ENCODE measurements at regions not wholly inside any gene's neighbourhood (a gene's known extent, or its start where the extent isn't known, plus 50 kb on each side); places are given as distances from the start of the nearest gene placed in this dataset.

GRCh38 chr2:120942658-120943057 lies 207.0 kb downstream of the GLI2 start:
- H3K4me1 Mint-ChIP-seq, result no peaks in the 10 kb centered on the region
- H3K4me3 Mint-ChIP-seq, result no peak overlapping the region
- H3K9me3 Mint-ChIP-seq, result no peaks in the 10 kb centered on the region
- H3K27ac Mint-ChIP-seq, result no peak overlapping the region
- H3K27me3 Mint-ChIP-seq, result no peaks in the 10 kb centered on the region
- ATAC-seq (replicated peaks), result no peak
- no peaks in the 10 kb centered on the region for H3K36me3 Mint-ChIP-seq (ENCODE audit: low read depth)

DNA sequence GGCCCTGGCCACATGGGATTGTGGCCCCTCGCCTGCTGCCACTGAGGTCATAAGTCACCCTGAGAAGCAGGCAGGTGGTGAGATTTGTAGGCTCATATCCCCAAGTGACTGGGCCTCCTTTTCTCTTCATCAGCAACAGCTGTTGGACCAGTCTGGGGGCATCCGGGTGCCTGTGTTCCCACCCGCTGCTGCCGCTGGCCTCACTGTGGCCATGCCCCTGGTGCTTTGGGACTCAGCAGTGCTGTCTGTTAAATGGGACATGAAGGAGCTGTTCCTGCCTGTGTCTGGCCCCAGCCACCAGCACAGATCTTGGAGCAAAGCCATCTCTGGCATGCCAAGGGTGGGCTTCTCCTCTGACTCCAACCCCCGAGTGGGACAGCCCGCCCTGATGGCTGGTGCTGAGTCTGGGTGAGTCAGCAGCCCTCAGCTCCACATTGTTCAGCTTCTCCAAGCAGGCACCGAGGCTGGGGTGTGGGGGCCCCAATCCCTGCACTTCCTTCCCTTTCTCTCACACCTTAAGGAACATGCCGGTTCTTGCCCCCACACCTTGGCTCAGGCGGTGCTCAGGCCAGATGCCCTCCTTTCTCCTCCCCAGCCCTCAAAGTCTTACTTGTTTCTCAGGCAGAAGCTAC lies 207.9 kb downstream of the GLI2 start:
- H3K27me3 Mint-ChIP-seq, result no peaks in the 10 kb centered on the region
- no peaks in the 10 kb centered on the region for H3K4me1 Mint-ChIP-seq
- no peak overlapping the region for H3K4me3 Mint-ChIP-seq
- no peak for ATAC-seq (replicated peaks)
- no peaks in the 10 kb centered on the region for H3K9me3 Mint-ChIP-seq
- H3K27ac Mint-ChIP-seq, result no peak overlapping the region
- H3K36me3 Mint-ChIP-seq (ENCODE audit: low read depth), result no peaks in the 10 kb centered on the region

GRCh38 chr2:120944575-120944974 lies 208.9 kb downstream of the GLI2 start:
- Mint-ChIP-seq H3K27ac (no peak overlapping the region), H3K4me3 (no peak overlapping the region), H3K4me1 (no peaks in the 10 kb centered on the region), H3K36me3 (ENCODE audit: low read depth) (no peaks in the 10 kb centered on the region), H3K9me3 (no peaks in the 10 kb centered on the region), H3K27me3 (no peaks in the 10 kb centered on the region)
- no peak for ATAC-seq (replicated peaks)

DNA sequence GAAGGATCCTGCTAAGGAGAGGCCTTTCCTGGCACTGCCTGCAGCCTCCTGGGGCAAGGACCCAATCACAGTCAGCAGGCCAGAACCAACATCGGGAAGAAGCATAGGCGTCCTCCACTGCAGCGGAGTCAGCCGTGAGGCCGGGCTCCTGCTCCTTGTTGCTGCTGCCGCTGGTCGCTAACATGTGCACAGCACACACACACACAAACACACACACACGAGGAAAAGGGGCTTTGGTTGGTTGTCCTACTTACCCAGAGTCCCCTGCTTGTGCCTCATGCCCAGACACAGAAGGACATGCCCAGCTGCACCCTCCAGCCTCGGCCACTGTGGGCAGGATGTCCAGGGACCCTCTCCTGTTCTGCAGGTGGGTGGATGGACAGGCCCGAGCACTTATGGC lies 209.4 kb downstream of the GLI2 start:
- no peak overlapping the region for H3K4me3 Mint-ChIP-seq
- no peaks in the 10 kb centered on the region for H3K4me1 Mint-ChIP-seq
- H3K27me3 Mint-ChIP-seq, result no peaks in the 10 kb centered on the region
- H3K36me3 Mint-ChIP-seq (ENCODE audit: low read depth), result no peaks in the 10 kb centered on the region
- no peaks in the 10 kb centered on the region for H3K9me3 Mint-ChIP-seq
- no peak overlapping the region for H3K27ac Mint-ChIP-seq
- no peak for ATAC-seq (replicated peaks)

DNA sequence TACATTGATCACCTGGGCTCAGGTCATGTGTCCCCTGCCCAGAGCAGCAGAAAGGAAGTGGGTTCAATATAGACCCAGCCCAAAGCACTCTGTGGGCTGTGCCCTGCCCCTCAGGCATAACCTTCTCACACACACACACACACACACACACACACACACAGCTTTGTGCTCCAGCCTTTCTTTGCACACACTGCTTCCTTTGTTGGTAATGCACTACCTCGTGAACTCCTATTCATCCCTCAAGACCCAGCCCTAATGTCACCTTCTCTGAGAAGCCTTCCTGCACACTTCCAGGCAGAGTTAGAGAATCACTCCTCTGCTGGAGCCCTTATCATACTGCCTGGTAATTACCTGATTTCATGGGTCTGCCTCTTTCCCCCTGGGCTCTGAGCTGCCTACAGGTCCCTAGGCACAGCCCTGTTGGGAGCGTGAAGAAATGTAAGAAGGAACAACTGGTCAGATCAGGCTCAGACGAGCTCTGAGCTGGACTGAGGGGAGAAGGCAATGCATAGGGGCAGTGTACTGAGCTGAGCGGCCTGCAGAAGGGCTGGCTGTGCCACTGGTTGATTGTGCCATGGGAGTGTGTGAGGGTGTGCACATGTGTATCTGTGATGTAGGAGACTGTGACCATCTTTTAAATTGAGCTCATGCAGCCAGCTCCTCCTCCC lies 210.3 kb downstream of the GLI2 start:
- no peaks in the 10 kb centered on the region for H3K27me3 Mint-ChIP-seq
- ATAC-seq (replicated peaks), result no peak

GRCh38 chr2:120947327-120947726 lies 211.7 kb downstream of the GLI2 start:
- Mint-ChIP-seq H3K4me3 (no peak overlapping the region), H3K27ac (no peak overlapping the region), H3K9me3 (no peaks in the 10 kb centered on the region), H3K36me3 (ENCODE audit: low read depth) (no peaks in the 10 kb centered on the region), H3K4me1 (no peaks in the 10 kb centered on the region), H3K27me3 (no peaks in the 10 kb centered on the region)
- no peak for ATAC-seq (replicated peaks)

More for the DNA sequence above, 210.3 kb downstream of the GLI2 start:
- no peak overlapping the region for H3K4me3 Mint-ChIP-seq
- H3K36me3 Mint-ChIP-seq (ENCODE audit: low read depth), result no peaks in the 10 kb centered on the region
- H3K27ac Mint-ChIP-seq, result no peak overlapping the region
- no peaks in the 10 kb centered on the region for H3K9me3 Mint-ChIP-seq
- no peaks in the 10 kb centered on the region for H3K4me1 Mint-ChIP-seq

DNA sequence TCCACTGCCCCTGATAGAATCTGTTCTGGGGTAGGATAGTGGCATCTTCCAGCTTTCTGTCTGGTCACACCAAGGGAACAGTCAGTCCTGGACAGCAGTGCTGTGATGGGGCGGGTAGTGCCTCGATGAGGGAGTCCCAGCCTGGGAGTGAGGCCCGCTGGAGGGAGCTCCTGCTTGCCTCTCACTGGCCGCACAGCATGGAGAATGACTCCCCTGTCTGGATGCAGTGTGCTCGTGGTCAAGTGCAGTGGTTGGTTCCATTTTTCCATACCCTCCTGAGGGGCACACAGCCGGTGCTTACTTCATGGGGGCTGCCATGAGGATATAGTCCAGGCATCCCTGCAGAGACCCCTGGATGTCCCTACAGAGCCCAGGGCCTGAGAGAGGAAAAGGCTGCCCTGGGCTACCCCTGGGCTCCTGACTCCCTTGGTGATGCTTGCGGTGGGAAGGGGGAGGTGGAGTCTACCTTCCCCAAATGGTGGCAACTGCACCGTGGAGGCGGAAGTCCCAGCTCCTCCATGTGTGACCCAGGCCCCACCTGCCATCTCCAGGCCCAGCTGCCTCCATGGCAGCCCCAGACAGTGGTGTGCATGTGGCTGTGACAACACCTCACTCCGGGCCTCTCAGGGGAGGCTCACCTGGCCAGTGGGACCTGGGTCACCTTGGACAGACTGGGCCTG lies 212.5 kb downstream of the GLI2 start:
- H3K36me3 Mint-ChIP-seq (ENCODE audit: low read depth), result no peaks in the 10 kb centered on the region
- H3K27ac Mint-ChIP-seq, result no peak overlapping the region
- ATAC-seq (replicated peaks), result no peak
- no peaks in the 10 kb centered on the region for H3K27me3 Mint-ChIP-seq
- H3K9me3 Mint-ChIP-seq, result no peaks in the 10 kb centered on the region
- H3K4me3 Mint-ChIP-seq, result no peak overlapping the region
- H3K4me1 Mint-ChIP-seq, result no peaks in the 10 kb centered on the region

DNA sequence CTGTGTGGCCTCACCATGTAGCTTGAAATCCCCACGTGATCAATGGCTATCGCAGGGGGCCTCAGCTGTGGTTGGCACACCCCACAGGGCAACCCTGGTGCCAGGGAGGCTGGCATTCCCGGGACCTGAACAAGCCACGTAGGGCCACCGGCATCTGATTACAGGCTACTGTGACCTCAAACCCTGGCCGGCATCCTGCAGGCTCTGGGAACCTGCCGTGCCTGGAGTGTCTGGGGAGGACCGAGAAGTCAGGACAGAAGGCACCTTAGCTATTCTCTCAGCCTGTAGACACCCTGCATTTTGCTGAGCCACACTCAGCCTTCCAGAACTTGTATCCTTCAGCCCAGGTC lies 213.0 kb downstream of the GLI2 start:
- H3K27me3 Mint-ChIP-seq, result no peaks in the 10 kb centered on the region

GRCh38 chr2:120949027-120949956 lies 213.6 kb downstream of the GLI2 start:
- Mint-ChIP-seq H3K4me1 (no peaks in the 10 kb centered on the region), H3K36me3 (ENCODE audit: low read depth) (no peaks in the 10 kb centered on the region), H3K4me3 (no peak overlapping the region), H3K27me3 (peaks cover 3% of the 10 kb centered on the region), H3K27ac (no peak overlapping the region), H3K9me3 (no peaks in the 10 kb centered on the region)
- no peak for ATAC-seq (replicated peaks)

More for the DNA sequence above, 213.0 kb downstream of the GLI2 start:
- no peak for ATAC-seq (replicated peaks)
- no peak overlapping the region for H3K4me3 Mint-ChIP-seq
- H3K4me1 Mint-ChIP-seq, result no peaks in the 10 kb centered on the region
- no peaks in the 10 kb centered on the region for H3K36me3 Mint-ChIP-seq (ENCODE audit: low read depth)
- no peak overlapping the region for H3K27ac Mint-ChIP-seq
- H3K9me3 Mint-ChIP-seq, result no peaks in the 10 kb centered on the region

GRCh38 chr2:120949957-120950590 lies 214.4 kb downstream of the GLI2 start:
- no peaks in the 10 kb centered on the region for H3K9me3 Mint-ChIP-seq
- no peak overlapping the region for H3K27ac Mint-ChIP-seq
- peak; percentile 20 for ATAC-seq (replicated peaks)
- H3K4me3 Mint-ChIP-seq, result no peak overlapping the region
- peaks cover 3% of the 10 kb centered on the region for H3K27me3 Mint-ChIP-seq
- no peaks in the 10 kb centered on the region for H3K4me1 Mint-ChIP-seq
- no peaks in the 10 kb centered on the region for H3K36me3 Mint-ChIP-seq (ENCODE audit: low read depth)

DNA sequence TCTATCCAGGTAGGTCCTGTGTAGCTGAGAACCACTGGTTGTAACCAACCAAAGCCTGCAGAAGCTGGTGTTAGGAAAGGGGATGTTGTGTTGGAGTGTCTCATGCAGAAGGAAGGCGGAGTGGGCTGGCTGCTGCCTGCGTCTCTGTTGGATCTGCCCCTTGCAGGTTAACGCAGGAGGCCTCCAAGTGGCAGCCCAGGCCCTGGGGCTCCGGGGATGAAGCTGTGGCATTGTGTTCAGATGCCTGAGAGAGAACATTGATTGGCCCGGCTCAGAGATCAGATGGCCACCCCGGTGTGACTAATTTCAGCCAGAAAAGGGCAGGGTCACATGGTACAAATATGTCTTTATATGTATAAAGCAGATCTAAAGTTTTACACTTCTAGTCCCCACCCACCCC lies 216.0 kb downstream of the GLI2 start:
- Mint-ChIP-seq H3K36me3 (ENCODE audit: low read depth) (no peaks in the 10 kb centered on the region), H3K9me3 (no peaks in the 10 kb centered on the region), H3K4me1 (no peaks in the 10 kb centered on the region), H3K27me3 (peaks cover 6% of the 10 kb centered on the region), H3K4me3 (no peak overlapping the region), H3K27ac (no peak overlapping the region)
- ATAC-seq (replicated peaks), result no peak

GRCh38 chr2:120952318-120952717 lies 216.7 kb downstream of the GLI2 start:
- Mint-ChIP-seq H3K27ac (no peak overlapping the region), H3K27me3 (peaks cover 6% of the 10 kb centered on the region), H3K9me3 (no peaks in the 10 kb centered on the region), H3K4me3 (no peak overlapping the region), H3K36me3 (ENCODE audit: low read depth) (no peaks in the 10 kb centered on the region), H3K4me1 (no peaks in the 10 kb centered on the region)
- ATAC-seq (replicated peaks), result no peak

- Mint-ChIP-seq H3K4me1 (no peaks in the 10 kb centered on the region), H3K27ac (no peak overlapping the region), H3K9me3 (no peaks in the 10 kb centered on the region), H3K4me3 (no peak overlapping the region), H3K36me3 (ENCODE audit: low read depth) (no peaks in the 10 kb centered on the region), H3K27me3 (peaks cover 6% of the 10 kb centered on the region)
- no peak for ATAC-seq (replicated peaks)
Observed at GRCh38 chr2:120953066-120953756, 217.5 kb downstream of the GLI2 start.

Measured in activated T-helper 17 cell treated with anti-CD3 and anti-CD28 coated beads, Interleukin-2, amount 50 U/mL, for 72 hours (primary cell).